Raji (cell line): ENCODE measurements at regions not wholly inside any gene's neighbourhood (a gene's known extent, or its start where the extent isn't known, plus 50 kb on each side); places are given as distances from the start of the nearest gene placed in this dataset.

Source experiments
- POLR2A ChIP-seq: IDR thresholded peaks from 2 replicates; pipeline ENCODE4 v1.6.1; 2011; ENCODE audit warnings: low read depth, low read length, control low read depth; ENCODE audit not compliant: insufficient read depth

DNA sequence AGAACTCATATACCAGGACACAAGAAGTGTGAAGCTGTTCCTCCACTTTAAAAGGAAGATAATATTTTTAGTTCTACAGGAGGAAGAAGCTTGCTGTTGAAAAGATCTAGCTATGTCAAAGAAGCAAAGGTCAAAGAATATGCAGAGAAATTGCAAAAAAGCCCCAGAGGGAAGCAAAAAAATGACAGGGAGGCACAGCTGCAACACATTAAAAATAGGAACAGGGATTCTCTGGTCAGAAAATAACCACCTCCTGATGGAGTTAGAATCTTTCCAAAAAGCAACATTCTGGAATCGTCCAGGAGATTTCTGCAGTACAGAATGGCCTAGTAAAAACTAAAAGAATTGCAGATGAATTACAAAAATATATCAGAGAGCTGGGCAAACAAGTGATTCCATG is 238.9 kb upstream of the PRMT6 start:
- TF ChIP-seq POLR2A: no peak

DNA sequence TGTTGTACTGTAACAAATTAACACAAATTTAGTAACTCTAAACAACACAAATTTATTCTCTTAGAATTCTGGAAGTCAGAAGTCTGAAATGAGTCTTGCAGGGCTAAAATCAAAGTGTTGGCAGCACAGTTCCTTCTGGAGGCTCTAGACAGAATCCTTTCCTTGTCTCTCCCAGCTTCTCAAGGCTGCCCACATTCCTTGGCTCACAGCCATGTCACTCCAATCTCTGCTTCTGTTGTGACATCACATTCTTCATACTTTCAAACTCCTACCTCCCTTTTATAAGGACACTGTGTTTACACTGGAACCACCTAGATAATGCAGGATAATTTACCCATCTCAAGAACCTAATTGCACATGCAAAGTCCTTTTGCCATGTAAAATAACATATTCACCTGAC is 225.0 kb upstream of the PRMT6 start:
- TF ChIP-seq POLR2A: no peak

DNA sequence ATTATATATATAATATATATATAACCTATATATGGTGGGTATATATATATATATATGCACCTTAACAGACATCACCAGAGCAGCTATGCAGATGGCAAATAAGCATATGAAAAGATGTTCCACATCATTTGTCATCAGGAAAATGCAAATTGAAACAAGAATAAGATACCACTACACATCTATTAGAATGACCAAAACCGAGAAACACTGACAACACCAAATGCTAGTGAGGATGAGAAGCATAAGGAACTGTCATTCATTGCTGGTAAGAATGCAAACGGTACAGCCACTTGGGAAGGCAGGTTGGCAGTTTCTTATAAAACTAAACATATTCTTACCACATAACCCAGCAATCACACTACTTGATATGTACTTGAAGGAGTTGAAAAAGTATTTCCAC is 219.8 kb upstream of the PRMT6 start:
- no peak for TF ChIP-seq POLR2A

DNA sequence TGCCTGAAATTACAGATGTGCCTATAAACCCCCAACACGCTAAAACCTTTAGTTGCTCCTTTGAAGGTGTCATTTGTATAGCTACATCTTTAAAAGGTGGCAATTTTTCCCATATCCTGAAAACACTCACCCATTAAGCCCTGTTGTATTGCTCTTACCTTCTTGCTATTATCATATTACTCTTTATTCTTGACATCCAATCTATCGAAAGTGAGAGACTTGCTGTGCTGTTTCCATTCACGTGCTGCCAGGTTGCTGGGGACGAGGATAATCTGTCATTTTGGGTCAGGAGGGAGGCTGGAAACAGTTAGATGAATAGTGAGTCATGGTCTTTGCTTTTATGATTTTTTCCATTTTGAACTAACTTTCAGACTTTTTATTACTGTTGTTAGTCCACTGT is 213.0 kb upstream of the PRMT6 start:
- no peak for TF ChIP-seq POLR2A

DNA sequence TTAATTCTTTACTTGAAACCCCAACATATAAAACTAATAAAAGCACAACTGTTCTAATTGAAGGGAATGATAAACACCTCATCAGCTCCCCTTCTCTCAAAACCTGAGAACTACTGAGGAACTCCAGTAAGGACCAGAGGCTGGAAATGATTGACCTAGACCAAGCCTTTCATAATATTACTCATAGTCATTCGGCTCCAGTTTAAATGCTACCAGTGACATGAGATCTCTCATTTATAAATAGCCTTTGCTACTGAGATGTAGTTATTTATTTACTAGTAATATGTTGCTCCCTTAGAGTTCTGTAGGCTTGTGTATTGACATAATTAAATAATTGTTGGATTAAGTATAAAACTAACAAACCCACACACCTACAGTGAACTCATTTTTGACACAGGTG is 209.8 kb upstream of the PRMT6 start:
- no peak for TF ChIP-seq POLR2A

DNA sequence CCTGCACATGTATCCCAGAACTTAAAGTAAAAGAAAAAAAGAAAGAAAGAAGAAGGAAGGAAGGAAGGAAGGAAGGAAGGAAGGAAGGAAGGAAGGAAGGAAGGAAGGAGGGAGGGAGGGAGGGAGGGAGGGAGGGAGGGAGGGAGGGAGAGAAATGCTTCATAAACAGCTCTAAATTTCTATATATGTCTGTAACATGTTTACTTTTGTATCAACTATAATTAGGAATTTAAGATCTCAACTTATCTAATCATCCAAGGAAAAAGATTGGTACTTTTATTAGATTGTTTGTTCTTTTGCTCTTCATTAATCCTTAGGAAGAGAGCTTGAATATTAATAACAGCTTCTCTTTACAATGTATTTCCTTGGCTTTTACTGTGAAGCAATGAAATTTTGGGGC is 195.4 kb upstream of the PRMT6 start:
- TF ChIP-seq POLR2A: no peak

DNA sequence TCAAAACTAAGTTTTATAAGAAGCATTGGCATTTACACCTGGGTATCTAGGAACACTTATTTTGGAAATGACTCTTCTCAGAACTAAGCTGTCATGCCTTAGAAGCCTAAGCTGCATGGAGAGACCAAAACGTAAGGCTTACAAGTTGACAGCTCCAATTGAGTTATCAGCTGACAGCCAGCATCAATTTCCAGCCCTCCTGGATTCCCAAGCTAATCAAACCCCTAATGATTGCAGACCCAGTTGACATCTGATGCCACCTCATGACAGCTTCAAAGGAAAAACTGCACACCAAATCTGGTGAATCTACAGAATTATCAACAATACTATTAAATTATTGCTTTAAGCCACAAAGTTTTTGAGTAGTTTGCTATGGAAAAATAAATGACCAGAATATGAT is 187.6 kb upstream of the PRMT6 start:
- TF ChIP-seq POLR2A: no peak

DNA sequence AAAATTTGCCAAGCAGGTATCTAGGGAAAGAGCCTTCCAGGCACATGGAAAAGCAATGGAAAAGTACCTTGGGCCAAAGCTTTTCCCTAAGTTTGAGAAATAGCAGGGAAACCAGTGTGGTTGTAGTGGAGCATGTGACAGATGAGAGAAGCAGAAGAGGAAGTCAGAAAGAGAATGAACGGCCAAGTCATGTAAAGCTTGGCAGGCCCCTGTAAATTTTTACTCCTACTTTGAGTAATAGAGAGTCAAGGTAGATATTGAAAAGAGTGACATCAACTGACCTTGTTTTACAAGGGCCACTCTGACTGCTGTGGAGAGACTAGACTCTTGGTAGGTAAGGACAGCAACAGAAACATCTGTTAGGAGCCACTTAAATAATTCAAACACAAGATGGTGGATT is 180.9 kb upstream of the PRMT6 start:
- no peak for TF ChIP-seq POLR2A

DNA sequence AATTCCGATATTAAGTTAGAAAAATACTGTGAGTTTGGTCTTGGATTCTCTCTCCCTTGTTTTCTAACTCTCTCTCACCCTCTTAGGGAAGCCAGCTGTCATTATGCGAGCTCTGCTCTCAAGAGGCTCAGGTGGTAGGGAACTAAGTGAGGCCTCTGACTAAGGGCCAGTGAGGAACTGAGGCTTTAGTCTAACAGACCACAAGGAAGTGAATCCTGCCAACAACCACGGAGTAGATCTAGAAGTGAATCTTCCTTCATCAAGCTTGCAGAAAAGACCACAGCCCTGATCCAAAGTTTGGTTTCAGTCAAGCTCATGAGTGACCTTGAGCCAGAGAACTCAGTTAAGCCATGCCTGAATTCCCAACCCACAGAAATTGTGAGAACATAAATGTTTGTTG is 180.1 kb upstream of the PRMT6 start:
- no peak for TF ChIP-seq POLR2A

DNA sequence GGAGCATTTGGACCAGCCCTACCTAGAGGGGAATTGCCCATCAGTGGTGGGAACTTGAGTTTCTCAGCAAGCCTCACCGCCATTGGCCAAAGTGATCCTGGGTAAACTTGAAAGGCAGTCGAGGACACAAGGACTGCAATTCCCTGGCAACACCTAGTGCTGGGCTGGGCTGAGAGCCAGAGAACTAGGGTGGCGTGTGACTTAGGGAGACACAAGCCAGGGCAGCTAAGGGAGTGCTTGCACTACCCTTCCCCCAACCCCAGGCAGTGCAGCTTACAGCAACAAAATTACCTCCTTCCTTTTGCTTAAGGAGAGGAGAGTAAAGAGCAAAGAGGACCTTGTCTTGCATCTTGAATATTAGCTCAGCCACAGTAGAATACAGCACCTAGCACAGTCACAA is 176.9 kb upstream of the PRMT6 start:
- TF ChIP-seq POLR2A: no peak

DNA sequence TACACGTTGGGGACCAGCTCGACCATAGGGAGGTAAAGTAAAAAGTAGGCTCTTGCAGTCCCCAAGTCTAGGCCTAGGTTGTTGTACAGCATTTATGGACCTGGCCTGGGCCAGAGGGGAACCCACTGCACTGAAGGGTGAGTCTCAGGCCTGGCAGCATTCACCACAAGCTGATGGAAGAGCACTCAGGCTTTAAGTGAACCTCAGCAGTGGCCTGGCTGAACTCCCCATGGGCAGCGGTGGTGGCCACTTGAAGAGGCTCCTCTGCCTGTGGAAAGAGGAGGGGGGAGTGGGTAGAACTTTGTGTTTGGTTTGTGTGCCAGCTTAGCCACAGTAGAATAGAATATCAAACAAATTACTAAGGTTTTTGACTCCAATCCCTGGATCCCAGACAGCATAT is 176.2 kb upstream of the PRMT6 start:
- no peak for TF ChIP-seq POLR2A

DNA sequence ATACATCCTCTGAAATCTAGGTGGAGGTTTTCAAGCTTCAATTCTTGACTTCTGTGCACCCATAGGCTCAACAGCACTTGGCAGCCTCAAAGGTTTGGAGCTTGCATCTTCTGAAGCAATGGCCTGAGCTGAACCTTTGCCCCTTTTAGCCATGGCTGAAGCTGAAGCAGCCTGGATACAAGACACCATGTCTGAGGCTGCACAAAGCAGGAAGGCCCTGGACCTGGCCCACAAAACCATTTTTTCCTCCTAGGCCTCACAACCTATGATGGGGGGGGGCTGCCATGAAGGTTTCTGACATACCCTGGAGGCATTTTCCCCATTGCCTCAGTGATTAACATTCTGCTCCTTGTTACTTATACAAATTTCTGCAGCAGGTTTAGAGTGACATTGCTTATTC is 173.3 kb upstream of the PRMT6 start:
- TF ChIP-seq POLR2A: no peak

DNA sequence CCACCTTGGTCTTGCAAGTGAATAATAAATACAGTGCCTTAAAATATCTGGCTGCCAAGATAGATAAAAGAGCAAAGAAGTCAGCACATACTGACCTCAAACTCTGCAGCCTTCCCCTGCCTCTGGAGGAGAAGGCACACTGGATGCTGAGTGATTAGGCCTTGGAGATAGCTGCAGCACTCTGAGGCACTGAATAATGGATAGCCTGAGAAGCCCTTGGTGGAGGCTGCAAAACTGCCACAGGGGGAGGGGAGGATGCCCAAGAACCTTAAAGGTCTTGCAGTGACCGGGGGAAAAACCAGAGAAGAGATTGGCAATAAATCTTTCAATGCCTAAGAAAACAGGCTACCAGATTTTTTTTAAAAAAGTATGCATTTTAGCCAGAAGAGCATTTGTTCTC is 167.4 kb upstream of the PRMT6 start:
- no peak for TF ChIP-seq POLR2A

DNA sequence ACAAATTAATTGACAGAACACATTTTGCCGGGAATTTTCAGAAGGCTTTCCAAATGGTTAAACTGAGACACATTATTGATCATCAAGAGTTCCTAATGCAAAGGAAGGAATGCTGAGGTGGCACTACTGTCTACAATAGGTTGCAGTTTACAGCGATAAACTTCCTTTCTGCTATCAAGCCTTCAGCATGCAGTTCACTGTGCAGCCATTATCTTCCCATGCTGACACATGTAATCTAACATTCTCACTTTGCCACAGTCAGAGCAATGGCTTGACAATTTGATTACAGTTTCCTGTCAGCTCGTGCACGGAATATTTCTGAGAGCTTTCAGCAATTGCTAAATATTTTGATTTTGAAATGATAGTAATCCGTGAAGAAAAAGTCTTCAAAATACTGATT is 166.9 kb upstream of the PRMT6 start:
- no peak for TF ChIP-seq POLR2A

DNA sequence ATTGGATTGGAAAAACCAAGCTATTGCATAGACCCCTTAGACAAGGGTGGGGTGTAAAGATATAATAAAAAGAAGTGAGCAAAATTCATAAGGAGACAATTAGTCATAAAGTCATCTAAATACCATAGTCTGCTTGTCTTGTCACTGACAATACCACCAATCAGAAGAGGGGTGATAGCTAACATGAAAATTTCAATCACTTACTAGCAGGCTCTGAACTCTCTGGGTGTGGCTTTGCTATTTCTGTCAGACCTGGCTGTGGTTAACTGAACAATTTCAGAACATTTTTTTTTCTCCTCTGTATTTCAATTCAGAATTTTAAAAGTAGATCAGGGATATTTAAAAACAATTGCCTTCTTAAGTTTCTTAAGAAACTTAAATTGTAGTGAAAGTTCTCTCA is 158.5 kb upstream of the PRMT6 start:
- no peak for TF ChIP-seq POLR2A

DNA sequence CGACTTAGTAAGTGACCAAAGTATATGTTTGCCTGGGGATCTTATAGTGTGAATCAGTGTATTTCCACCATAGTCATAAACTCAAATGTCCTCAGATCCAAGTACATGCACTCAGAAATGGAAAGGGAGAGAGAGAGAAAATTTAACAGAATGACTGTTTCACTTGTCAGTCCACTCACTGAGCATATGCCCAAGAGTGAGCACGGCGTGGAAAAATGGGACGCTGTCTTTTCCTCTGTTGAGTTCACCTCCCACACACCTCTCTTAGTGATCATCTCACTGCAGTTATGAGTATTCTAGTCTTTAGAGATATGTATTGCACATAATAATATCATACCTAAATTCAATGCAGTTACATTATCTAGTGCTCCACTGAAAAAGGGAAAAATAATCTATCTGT is 156.8 kb upstream of the PRMT6 start:
- TF ChIP-seq POLR2A: no peak

DNA sequence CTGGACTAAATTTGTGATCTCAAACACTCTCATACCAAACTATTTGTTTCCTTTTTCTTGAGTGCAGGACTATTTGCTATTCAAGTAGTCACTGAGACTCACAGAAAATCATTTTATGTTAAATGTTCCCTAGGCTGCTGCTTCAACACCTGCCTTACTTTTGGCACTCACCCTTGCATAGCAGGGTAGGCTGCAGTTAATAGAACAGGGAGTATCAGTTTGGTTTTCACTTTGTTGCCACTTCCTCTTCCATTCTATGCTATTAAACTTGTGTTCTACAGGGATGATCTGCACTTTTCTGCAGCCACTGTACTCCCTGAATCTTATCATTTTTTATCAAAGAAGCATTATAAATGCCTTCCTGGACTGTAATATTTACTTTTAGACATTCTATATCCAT is 148.7 kb upstream of the PRMT6 start:
- no peak for TF ChIP-seq POLR2A

DNA sequence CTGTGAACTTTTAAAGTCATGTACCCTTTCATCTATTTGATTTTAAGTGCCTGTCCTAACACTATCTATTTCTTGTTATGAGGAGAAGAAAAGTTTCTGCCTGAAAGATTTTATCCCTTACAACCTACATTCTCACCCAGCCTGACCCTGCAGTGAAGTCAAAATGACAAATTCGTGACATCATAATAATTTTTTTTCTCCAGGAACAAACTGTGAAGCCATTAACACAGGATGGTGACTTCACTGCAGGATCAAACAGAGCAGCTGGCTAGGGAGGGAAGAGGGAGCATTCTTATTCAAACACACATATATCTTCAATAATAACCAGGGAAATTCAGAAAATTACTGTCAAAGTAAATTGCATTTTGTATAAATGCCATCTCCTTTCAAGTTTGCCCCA is 147.8 kb upstream of the PRMT6 start:
- no peak for TF ChIP-seq POLR2A
